GM20000 (cell line): ENCODE measurements at regions not wholly inside any gene's neighbourhood (a gene's known extent, or its start where the extent isn't known, plus 50 kb on each side); places are given as distances from the start of the nearest gene placed in this dataset.

Source experiments
- DNase-seq: peaks from one replicate; pipeline ENCODE4 v3.0.0; 2012; ENCODE audit warnings: low spot score
- TF ChIP-seq, protein P1 (sequence below): IDR thresholded peaks from 2 replicates; pipeline ENCODE4 v1.5.1; 2012; ENCODE audit warnings: mild to moderate bottlenecking, control low read depth; ENCODE audit errors: extremely low read depth, missing control alignments

GRCh38 chr14:66432334-66432733, 53.8 kb upstream of the CCDC196 start:
- DNase-seq, result no peak
- TF ChIP-seq, protein P1, sequence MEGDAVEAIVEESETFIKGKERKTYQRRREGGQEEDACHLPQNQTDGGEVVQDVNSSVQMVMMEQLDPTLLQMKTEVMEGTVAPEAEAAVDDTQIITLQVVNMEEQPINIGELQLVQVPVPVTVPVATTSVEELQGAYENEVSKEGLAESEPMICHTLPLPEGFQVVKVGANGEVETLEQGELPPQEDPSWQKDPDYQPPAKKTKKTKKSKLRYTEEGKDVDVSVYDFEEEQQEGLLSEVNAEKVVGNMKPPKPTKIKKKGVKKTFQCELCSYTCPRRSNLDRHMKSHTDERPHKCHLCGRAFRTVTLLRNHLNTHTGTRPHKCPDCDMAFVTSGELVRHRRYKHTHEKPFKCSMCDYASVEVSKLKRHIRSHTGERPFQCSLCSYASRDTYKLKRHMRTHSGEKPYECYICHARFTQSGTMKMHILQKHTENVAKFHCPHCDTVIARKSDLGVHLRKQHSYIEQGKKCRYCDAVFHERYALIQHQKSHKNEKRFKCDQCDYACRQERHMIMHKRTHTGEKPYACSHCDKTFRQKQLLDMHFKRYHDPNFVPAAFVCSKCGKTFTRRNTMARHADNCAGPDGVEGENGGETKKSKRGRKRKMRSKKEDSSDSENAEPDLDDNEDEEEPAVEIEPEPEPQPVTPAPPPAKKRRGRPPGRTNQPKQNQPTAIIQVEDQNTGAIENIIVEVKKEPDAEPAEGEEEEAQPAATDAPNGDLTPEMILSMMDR, result no peak

DNA sequence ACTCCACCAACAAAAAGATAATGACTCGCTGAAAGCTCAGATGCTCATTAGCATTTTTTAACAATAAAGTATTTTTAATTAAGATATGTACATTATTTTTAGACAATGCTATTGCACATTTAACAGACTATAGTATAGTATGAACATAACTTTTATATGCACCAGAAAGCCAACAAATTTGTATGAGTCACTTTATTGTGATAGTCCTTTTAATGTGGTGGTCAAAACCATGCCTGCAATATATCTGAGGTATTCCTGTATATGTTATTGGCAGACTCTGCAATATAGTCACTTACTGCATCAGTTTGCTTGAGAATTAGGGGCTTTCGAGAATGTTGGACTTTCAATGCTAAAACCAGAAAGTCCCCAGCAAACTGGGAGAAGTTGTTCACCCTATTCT, 51.7 kb upstream of the CCDC196 start:
- TF ChIP-seq, protein P1, result no peak
- no peak for DNase-seq

GRCh38 chr14:66435683-66436082, 50.5 kb upstream of the CCDC196 start:
- TF ChIP-seq, protein P1, result no peak
- DNase-seq, result no peak
